BLaER1 treated with 17β-estradiol and CSF1 and Interleukin-3, amounts not matched to agents 10 nM and 100 nM (cell line): ENCODE measurements at regions not wholly inside any gene's neighbourhood (a gene's known extent, or its start where the extent isn't known, plus 50 kb on each side); places are given as distances from the start of the nearest gene placed in this dataset.

ENCODE experiments used
- H3K27ac ChIP-seq, 11 experiments: shearing (Covaris generic); formaldehyde crosslinking; 2 replicates each; pipeline ENCODE4 v1.8.1; 2022
- H3K27me3 ChIP-seq, 11 experiments: shearing (Covaris generic); formaldehyde crosslinking; 2 replicates each; pipeline ENCODE4 v1.8.1; 2022
- H3K36me3 ChIP-seq, 11 experiments: shearing (Covaris generic); formaldehyde crosslinking; 2 replicates each; pipeline ENCODE4 v1.8.1; 2022
- H3K4me1 ChIP-seq, 10 experiments: shearing (Covaris generic); formaldehyde crosslinking; 2 replicates each; pipeline ENCODE4 v1.8.1; 2022
- H3K4me2 ChIP-seq, 11 experiments: shearing (Covaris generic); formaldehyde crosslinking; 2 replicates each; pipeline ENCODE4 v1.8.1; 2022
- H3K4me3 ChIP-seq, 10 experiments: shearing (Covaris generic); formaldehyde crosslinking; 2 replicates each; pipeline ENCODE4 v1.8.1; 2022
- H3K9ac ChIP-seq, 11 experiments: shearing (Covaris generic); formaldehyde crosslinking; 2 replicates each; pipeline ENCODE4 v1.8.1; 2022
- H3K9me3 ChIP-seq, 11 experiments: shearing (Covaris generic); formaldehyde crosslinking; replicated peaks in 1 of 11; 2 replicates each; pipeline ENCODE4 v1.8.1; 2022
- H4K20me1 ChIP-seq, 11 experiments: shearing (Covaris generic); formaldehyde crosslinking; 2 replicates each; pipeline ENCODE4 v1.8.1; 2022
- Cebpa-rat ChIP-seq, 11 experiments: shearing (Covaris generic); IDR thresholded peaks; 2 replicates each; pipeline ENCODE4 v1.8.1; 2022

DNA sequence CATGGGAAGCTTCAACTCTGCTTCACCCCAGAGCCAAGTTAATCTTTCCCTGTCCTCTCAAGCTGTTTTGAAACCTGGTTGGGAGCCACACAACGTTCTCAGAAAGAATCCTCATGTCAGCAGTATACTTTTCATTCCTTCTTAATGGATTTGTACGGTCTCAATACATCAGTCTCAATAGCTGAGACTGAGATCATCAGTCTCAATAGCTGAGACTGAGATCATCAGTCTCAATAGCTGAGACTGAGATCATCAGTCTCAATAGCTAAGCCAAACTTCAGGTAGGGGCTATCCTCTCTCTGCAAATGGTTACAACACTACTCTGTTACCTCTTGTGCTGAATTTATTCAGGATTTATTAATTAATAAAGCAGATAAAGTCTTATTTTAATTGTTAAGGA is 1317.4 kb upstream of the CDH9 start:
- no peak overlapping the region for H3K4me3 ChIP-seq
- 0 out of 22 replicates have a peak overlapping the region, but pooled peaks of 1 of the 11 experiments have one; percentile 14 for H3K4me2 ChIP-seq
- peaks cover 6 to 11% (median 8%) of the 10 kb centered on the region in 11 experiments; a peak in 18 of 22 replicates for H3K9me3 ChIP-seq
- H3K27ac ChIP-seq: peak overlapping the region in 5 of 11 experiments; percentile 1 to 50 (median 18); a peak in 5 of 22 replicates
- no peaks in the 10 kb centered on the region for H4K20me1 ChIP-seq
- no peaks in the 10 kb centered on the region for H3K27me3 ChIP-seq
- H3K9ac ChIP-seq: no peak overlapping the region
- H3K36me3 ChIP-seq: no peaks in the 10 kb centered on the region
- no peak for TF ChIP-seq Cebpa-rat (IDR thresholded peaks at IDR 0.05)
- H3K4me1 ChIP-seq: no peaks in the 10 kb centered on the region

DNA sequence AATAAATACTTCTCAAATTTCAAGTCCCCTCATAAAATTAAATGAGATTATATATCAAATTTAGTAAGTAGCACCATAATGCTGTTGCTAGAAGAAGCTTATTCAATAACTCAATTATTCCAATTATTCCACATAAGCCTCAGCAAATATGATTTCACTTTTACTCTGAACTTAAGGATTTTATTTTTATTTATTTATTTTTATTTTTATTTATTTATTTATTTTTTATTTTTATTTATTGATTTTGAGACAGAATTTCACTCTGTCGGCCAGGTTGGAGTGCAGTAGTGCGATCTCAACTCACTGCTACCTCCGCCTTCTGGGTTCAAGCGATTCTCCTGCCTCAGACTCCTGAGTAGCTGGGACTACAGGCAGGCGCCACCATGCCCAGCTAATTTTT is 1308.3 kb upstream of the CDH9 start:
- Histone ChIP-seq H4K20me1 (no peaks in the 10 kb centered on the region), H3K27me3 (no peaks in the 10 kb centered on the region), H3K4me2 (no peak overlapping the region), H3K4me1 (no peaks in the 10 kb centered on the region), H3K36me3 (no peaks in the 10 kb centered on the region), H3K27ac (no peak overlapping the region), H3K4me3 (no peak overlapping the region), H3K9me3 (peaks cover 6 to 28% (median 20%) of the 10 kb centered on the region in 11 experiments; a peak in 20 of 22 replicates), H3K9ac (no peak overlapping the region)
- no peak for TF ChIP-seq Cebpa-rat (IDR thresholded peaks at IDR 0.05)

DNA sequence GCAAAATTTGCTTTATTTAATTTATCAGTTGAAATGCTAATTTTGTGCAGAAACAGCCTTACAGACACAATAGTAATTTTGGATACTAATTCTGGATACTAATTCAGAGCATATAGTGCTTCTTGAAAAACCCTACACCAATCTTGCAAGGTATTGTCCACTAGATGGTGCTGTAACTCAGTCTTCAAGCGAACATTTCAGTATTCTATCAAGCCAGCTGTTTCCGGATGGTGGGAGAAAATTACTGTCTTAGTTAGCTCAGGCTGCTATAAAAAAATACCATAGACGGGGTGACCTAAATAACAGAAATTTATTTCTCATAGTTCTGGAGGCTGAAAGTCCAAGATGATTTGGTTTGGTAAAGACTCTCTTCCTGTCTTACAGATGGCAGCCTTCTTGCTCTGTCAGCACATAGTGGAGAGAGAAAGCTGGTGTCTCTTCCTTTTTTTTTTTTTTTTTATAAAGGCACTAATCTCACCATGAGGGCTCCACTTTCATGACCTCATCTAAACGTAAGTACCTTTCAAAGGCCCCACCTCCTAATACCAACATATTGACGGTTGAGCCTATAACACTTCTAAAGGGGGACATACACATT is 1306.5 kb upstream of the CDH9 start:
- TF ChIP-seq Cebpa-rat (IDR thresholded peaks at IDR 0.05): no peak
- Histone ChIP-seq H4K20me1 (no peaks in the 10 kb centered on the region), H3K9ac (no peak overlapping the region), H3K4me1 (no peaks in the 10 kb centered on the region), H3K27ac (no peak overlapping the region; a peak in 1 of 22 replicates), H3K4me2 (peak overlapping the region in 2 of 11 experiments; percentile 22 to 32; a peak in 1 of 22 replicates), H3K36me3 (no peaks in the 10 kb centered on the region), H3K27me3 (no peaks in the 10 kb centered on the region), H3K9me3 (peaks cover 0 to 23% (median 12%) of the 10 kb centered on the region in 11 experiments; a peak in 10 of 22 replicates), H3K4me3 (no peak overlapping the region)

DNA sequence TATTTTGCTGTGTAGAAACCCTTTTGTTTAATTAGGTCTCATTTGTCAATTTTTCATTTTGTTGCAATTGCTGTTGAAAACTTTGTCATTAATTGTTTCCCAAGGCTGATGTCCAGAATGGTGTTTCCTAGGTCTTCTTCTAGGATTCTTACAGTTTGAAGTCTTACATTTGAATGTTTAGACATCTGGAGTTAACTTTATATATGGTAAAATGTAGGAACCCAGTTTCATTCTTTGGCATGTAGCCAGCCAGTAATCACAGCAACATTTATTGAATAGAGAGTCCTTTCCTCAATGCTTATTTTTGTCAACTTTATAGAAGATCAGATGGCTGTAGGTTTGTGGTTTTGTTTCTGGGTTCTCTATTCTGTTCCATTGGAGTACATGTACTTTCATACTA is 1290.8 kb upstream of the CDH9 start:
- no peak for TF ChIP-seq Cebpa-rat (IDR thresholded peaks at IDR 0.05)
- Histone ChIP-seq H3K9me3 (peaks cover 0 to 17% (median 5%) of the 10 kb centered on the region in 11 experiments; a peak in 10 of 22 replicates), H3K4me2 (no peak overlapping the region), H3K4me1 (peaks cover 0 to 5% (median 0%) of the 10 kb centered on the region in 10 experiments; a peak in 1 of 20 replicates), H3K27me3 (no peaks in the 10 kb centered on the region), H3K27ac (no peak overlapping the region), H4K20me1 (no peaks in the 10 kb centered on the region), H3K4me3 (no peak overlapping the region), H3K36me3 (no peaks in the 10 kb centered on the region), H3K9ac (no peak overlapping the region)

DNA sequence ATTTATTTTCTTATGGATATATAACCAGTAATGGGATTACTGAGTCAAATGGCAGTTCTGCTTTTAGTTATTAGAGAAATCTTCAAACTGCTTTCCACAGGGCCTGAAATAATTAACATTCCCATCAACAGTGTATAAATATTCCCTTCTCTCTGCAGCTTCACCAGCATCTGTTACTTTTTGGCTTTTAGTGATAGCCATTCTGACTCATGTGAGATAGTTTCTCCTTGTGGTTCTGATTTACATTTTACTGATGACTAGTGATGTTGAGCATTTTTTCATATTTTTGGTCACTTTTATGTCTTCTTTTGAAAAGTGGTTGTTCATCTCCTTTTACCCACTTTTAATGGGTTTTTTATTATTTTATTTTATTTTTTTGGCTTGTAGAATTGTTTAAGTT is 1290.3 kb upstream of the CDH9 start:
- Histone ChIP-seq H3K4me2 (no peak overlapping the region), H3K9me3 (peaks cover 0 to 14% (median 5%) of the 10 kb centered on the region in 11 experiments; a peak in 10 of 22 replicates), H3K27me3 (no peaks in the 10 kb centered on the region), H3K27ac (no peak overlapping the region), H3K36me3 (no peaks in the 10 kb centered on the region), H3K4me3 (no peak overlapping the region), H4K20me1 (no peaks in the 10 kb centered on the region), H3K4me1 (peaks cover 0 to 5% (median 0%) of the 10 kb centered on the region in 10 experiments; a peak in 1 of 20 replicates), H3K9ac (no peak overlapping the region)
- no peak for TF ChIP-seq Cebpa-rat (IDR thresholded peaks at IDR 0.05)

DNA sequence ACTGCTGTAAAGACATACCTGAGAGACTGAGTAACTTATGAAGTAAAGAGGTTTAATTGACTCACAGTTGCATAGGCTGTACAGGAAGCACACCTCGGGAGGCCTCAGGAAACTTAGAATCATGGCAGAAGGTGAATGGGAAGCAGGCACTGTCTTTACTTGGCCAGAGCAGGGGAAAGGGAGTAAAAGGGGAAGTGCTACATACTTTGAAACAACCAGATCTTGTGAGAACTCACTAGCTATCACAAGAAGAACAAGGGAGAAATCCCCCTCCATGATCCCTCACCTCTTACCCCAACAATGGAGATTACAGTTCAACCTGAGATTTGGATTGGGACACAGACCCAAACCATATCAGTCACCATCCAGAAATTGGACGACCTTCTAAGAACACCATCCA is 1285.8 kb upstream of the CDH9 start:
- Histone ChIP-seq H4K20me1 (no peaks in the 10 kb centered on the region), H3K4me1 (no peaks in the 10 kb centered on the region), H3K36me3 (no peaks in the 10 kb centered on the region), H3K9ac (no peak overlapping the region), H3K27ac (no peak overlapping the region), H3K9me3 (no peaks in the 10 kb centered on the region), H3K4me2 (no peak overlapping the region), H3K4me3 (no peak overlapping the region), H3K27me3 (no peaks in the 10 kb centered on the region)
- no peak for TF ChIP-seq Cebpa-rat (IDR thresholded peaks at IDR 0.05)

DNA sequence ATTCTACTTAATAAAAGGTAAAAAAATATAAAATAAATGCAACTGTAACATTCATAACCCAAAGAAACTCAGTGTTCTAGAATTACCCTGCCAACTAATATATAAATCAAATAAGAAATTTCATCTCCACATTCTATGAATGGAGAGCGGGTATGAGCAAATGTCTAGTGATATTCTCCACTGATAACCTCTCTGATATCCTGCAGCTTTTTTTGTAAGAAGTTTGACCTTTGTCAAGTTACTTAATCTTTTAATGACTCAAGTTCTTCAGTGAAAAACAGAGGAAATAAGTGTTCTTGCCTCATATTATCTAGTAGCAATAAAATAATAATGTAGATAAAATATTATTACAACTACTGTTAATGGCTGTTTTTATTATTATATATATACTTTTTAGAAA is 1275.6 kb upstream of the CDH9 start:
- Histone ChIP-seq H3K9ac (no peak overlapping the region), H3K27me3 (no peaks in the 10 kb centered on the region), H3K4me2 (no peak overlapping the region), H3K36me3 (no peaks in the 10 kb centered on the region), H3K4me3 (no peak overlapping the region), H3K9me3 (no peaks in the 10 kb centered on the region), H4K20me1 (no peaks in the 10 kb centered on the region), H3K27ac (no peak overlapping the region), H3K4me1 (no peaks in the 10 kb centered on the region)
- TF ChIP-seq Cebpa-rat (IDR thresholded peaks at IDR 0.05): no peak

DNA sequence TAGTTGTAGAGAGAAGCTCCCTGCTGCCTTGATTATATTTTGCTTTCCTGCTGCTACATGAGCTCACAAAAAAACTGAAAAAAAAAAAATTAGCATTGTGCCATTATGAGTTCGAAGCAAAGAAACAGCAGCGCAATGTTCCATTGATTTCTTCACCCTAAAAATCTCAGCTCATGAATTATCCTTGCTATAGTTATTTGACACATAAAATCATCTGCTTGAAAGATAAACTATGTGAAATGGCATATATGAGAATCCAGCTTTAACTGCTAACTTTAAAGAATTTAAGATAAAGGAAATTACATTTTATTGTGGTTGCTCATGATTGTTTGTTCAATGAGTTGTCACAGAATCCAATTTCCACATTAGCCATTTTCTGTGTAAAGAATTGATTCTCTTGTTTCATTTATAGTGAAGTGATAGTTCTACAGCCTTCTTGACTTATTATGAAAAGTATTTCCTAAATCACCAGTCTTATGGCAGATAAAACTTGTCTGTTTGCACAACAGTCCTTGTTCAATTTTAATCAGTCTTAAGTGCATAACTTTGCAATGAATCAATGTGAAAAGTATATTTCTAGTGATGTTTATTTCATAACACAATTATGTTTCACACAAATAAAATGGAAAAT is 1275.0 kb upstream of the CDH9 start:
- H3K27ac ChIP-seq: no peak overlapping the region
- no peaks in the 10 kb centered on the region for H3K27me3 ChIP-seq
- no peak for TF ChIP-seq Cebpa-rat (IDR thresholded peaks at IDR 0.05)

DNA sequence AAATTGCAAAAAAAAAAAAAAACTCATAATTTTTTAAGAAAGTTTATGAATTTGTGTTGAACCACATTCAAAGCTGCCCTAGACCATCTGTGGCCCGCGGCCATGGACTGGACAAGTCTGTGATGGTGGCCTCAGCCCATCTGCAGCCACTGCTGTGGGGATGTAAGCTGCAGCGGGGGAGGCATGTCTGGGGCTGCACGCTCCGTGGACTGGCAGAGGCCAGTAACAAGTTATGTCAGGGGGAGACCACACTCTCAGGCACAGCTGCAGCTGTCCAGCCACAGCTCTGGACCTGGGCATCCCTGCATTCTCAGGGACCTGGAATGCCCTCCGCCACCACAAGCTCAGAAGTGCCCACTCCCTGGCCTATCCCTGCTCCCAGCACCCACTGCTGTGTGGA is 1272.3 kb upstream of the CDH9 start:
- TF ChIP-seq Cebpa-rat (IDR thresholded peaks at IDR 0.05): no peak
- no peaks in the 10 kb centered on the region for H3K4me1 ChIP-seq
- H3K4me3 ChIP-seq: no peak overlapping the region
- no peaks in the 10 kb centered on the region for H3K9me3 ChIP-seq
- H3K9ac ChIP-seq: no peak overlapping the region
- no peaks in the 10 kb centered on the region for H3K27me3 ChIP-seq
- H3K4me2 ChIP-seq: no peak overlapping the region
- no peaks in the 10 kb centered on the region for H4K20me1 ChIP-seq
- H3K36me3 ChIP-seq: no peaks in the 10 kb centered on the region
- no peak overlapping the region for H3K27ac ChIP-seq

More for the DNA sequence above, 1275.0 kb upstream of the CDH9 start:
- no peaks in the 10 kb centered on the region for H3K9me3 ChIP-seq
- no peaks in the 10 kb centered on the region for H4K20me1 ChIP-seq
- no peaks in the 10 kb centered on the region for H3K4me1 ChIP-seq
- H3K9ac ChIP-seq: no peak overlapping the region
- H3K36me3 ChIP-seq: no peaks in the 10 kb centered on the region
- no peak overlapping the region for H3K4me3 ChIP-seq
- H3K4me2 ChIP-seq: no peak overlapping the region

DNA sequence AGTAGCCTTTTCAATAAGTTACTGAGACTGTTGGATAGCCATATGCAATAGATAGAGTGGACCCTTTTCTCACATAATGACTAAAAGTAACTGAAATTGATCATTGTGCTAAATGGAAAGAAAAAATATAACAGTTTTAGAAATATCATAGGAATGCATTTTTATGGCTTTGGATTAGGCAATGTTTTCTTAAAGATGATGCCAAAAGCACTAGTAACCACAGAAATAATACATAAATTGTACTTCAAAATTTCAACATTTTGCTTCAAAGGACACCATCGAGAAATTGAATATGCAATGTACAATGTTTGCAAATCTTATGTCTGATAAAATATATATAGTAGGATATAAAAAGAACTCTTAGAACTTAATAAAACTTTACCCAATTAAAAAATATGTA is 1267.5 kb upstream of the CDH9 start:
- peaks cover 0 to 12% (median 9%) of the 10 kb centered on the region in 11 experiments; a peak in 16 of 22 replicates for H3K9me3 ChIP-seq
- H3K36me3 ChIP-seq: no peaks in the 10 kb centered on the region
- no peak overlapping the region for H3K9ac ChIP-seq
- no peaks in the 10 kb centered on the region for H4K20me1 ChIP-seq
- H3K4me3 ChIP-seq: no peak overlapping the region
- peaks cover 0 to 6% (median 0%) of the 10 kb centered on the region in 10 experiments; a peak in 2 of 20 replicates for H3K4me1 ChIP-seq
- H3K27ac ChIP-seq: no peak overlapping the region
- H3K27me3 ChIP-seq: no peaks in the 10 kb centered on the region
- no peak overlapping the region for H3K4me2 ChIP-seq
- TF ChIP-seq Cebpa-rat (IDR thresholded peaks at IDR 0.05): no peak
